PC-9 (cell line): ENCODE measurements at regions not wholly inside any gene's neighbourhood (a gene's known extent, or its start where the extent isn't known, plus 50 kb on each side); places are given as distances from the start of the nearest gene placed in this dataset.

Experiments
- EZH2 ChIP-seq: fragments of 200-600 bp; sonication (generic); IDR thresholded peaks from 2 replicates; pipeline ENCODE4 v1.8.0; 2017; ENCODE audit warnings: antibody characterized with exemption, low read depth
- TF ChIP-seq, protein P1 (sequence below): fragments of 200-600 bp; sonication (generic); conservative IDR thresholded peaks from 2 replicates; pipeline ENCODE4 v1.6.1; 2017; ENCODE audit warnings: mixed run types, antibody characterized with exemption, mild to moderate bottlenecking, moderate library complexity

GRCh38 chr14:82886670-82887069, 1353.0 kb upstream of the SEL1L start:
- TF ChIP-seq, protein P1, sequence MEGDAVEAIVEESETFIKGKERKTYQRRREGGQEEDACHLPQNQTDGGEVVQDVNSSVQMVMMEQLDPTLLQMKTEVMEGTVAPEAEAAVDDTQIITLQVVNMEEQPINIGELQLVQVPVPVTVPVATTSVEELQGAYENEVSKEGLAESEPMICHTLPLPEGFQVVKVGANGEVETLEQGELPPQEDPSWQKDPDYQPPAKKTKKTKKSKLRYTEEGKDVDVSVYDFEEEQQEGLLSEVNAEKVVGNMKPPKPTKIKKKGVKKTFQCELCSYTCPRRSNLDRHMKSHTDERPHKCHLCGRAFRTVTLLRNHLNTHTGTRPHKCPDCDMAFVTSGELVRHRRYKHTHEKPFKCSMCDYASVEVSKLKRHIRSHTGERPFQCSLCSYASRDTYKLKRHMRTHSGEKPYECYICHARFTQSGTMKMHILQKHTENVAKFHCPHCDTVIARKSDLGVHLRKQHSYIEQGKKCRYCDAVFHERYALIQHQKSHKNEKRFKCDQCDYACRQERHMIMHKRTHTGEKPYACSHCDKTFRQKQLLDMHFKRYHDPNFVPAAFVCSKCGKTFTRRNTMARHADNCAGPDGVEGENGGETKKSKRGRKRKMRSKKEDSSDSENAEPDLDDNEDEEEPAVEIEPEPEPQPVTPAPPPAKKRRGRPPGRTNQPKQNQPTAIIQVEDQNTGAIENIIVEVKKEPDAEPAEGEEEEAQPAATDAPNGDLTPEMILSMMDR, result no peak
- no peak for TF ChIP-seq EZH2
